ENCODE measurements at regions not wholly inside any gene's neighbourhood (a gene's known extent, or its start where the extent isn't known, plus 50 kb on each side); places are given as distances from the start of the nearest gene placed in this dataset.

DNA sequence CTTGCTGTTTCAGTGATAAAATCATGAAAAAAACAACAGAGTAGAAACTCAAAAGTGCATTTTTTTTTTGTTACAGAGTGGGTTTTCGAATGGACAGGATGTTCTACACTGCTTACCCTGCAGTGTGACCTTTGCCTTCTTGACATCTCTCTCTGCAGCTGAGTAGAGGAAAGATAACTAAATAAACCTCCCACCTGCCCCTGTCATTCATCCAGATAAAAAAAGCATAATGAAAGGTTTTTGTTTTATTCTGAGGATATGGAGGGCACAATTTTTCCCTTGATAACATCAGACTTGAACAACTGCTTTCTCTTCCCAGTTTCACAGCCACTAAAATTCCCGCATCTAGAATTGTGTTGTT, 193.6 kb upstream of the FOXQ1 start:
- H3K4me1 ChIP-seq (ENCODE audit: control insufficient read depth, insufficient read depth, low read length, unreplicated experiment): no peaks in the 10 kb centered on the region
- no peaks in the 10 kb centered on the region for H3K27me3 ChIP-seq (ENCODE audit: insufficient read depth, low read length)
- no peaks in the 10 kb centered on the region for H3K36me3 ChIP-seq (ENCODE audit: insufficient read depth, low read length)
- no peak overlapping the region for H2AFZ ChIP-seq (ENCODE audit: low read length, unreplicated experiment)
- no peak overlapping the region for H3K27ac ChIP-seq (ENCODE audit: low read depth, low read length)
- no peak overlapping the region for H3K4me3 ChIP-seq (ENCODE audit: low read depth, low read length)
- no peaks in the 10 kb centered on the region for H3K79me2 ChIP-seq (ENCODE audit: control insufficient read depth, insufficient read depth, low read length, unreplicated experiment)

DNA sequence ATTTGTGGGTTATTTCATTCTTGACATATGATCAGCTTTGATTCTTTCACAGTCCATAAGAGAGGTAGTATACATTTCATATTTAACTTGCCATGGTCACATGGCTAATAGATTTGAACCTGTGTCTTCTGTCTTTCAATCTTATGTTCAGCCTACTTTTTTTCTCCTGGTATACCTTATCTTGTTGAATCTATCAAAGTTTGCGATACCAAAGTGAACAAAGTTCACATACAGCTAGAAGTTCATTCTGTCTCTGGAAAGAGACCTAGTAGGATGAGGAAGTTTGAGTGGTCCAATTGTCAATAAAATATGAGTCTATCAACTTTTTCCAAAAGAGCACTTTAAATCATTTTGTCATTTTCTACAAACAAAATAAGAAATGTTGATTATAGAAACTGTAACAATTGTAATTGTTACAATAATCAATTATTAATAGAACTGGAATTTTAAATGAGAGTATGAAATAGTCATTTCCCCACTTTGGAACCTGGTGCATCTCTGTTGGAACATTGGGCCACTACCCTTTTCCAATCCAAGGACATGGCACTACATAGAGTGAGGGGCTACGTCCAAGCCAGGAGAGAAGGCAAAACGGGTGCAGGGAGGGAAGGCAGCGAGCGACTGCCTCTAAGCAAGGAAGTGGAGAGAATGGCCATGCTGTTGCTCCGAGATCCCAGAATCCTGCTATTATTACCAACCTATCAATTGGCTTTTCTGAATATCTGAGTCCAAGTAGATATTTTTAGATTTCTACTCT, 194.2 kb upstream of the FOXQ1 start:
- Histone ChIP-seq H3K27ac (ENCODE audit: low read depth, low read length) (no peak overlapping the region), H3K4me1 (ENCODE audit: control insufficient read depth, insufficient read depth, low read length, unreplicated experiment) (no peaks in the 10 kb centered on the region), H3K4me3 (ENCODE audit: low read depth, low read length) (no peak overlapping the region), H2AFZ (ENCODE audit: low read length, unreplicated experiment) (no peak overlapping the region), H3K79me2 (ENCODE audit: control insufficient read depth, insufficient read depth, low read length, unreplicated experiment) (no peaks in the 10 kb centered on the region), H3K36me3 (ENCODE audit: insufficient read depth, low read length) (no peaks in the 10 kb centered on the region), H3K27me3 (ENCODE audit: insufficient read depth, low read length) (no peaks in the 10 kb centered on the region)

DNA sequence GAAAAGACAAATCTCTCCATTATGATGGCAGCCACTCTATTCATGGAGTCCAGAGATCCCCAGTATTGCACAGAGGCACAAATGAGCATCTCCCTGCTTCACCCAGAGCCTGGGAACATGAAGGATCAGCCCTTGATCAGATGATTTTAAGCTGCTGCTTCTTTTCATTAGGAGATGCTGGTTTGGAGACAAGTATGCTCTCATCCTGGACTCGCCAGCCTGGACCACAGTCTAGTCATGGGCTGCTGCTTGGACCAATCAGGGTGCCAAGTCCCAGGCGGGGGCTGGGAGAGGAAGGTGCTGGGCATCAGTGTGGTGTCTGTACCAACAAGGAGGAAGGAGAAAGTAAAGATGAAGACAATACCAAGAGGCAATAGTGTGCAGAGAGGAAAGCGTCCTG, 195.7 kb upstream of the FOXQ1 start:
- no peaks in the 10 kb centered on the region for H3K36me3 ChIP-seq (ENCODE audit: insufficient read depth, low read length)
- no peak overlapping the region for H3K27ac ChIP-seq (ENCODE audit: low read depth, low read length)
- no peak overlapping the region for H2AFZ ChIP-seq (ENCODE audit: low read length, unreplicated experiment)
- no peaks in the 10 kb centered on the region for H3K27me3 ChIP-seq (ENCODE audit: insufficient read depth, low read length)
- H3K79me2 ChIP-seq (ENCODE audit: control insufficient read depth, insufficient read depth, low read length, unreplicated experiment): no peaks in the 10 kb centered on the region
- H3K4me3 ChIP-seq (ENCODE audit: low read depth, low read length): no peak overlapping the region
- H3K4me1 ChIP-seq (ENCODE audit: control insufficient read depth, insufficient read depth, low read length, unreplicated experiment): no peaks in the 10 kb centered on the region

DNA sequence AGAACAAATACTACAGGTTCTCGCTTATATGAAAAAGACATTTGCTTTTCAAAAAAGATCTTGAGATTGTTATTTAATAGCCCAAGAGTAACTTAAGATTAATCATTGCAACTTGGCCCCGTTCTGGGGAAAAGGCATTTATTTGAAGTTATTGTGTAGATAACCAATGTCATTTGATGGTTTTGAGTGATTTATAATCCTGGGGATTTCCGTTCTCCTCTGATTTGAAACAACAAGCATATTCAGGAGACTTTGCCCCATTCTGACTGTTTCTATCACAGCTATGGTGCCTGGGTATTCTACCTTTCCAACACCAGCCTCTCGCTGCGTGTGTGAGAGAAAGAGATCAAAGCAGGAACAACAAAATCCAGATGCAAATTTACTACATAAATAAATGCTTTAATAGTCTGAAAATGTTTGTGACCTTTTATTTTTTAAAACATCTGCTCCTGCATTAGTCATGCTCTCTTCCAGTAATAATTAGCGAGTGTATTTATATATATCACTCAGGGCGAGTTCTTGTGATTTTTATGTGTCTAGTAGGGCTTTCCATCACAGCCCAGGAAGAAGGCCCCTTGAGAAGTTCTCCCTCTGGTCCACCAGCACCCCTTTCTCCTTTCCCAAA, 197.9 kb upstream of the FOXQ1 start:
- Histone ChIP-seq H3K36me3 (ENCODE audit: insufficient read depth, low read length) (no peaks in the 10 kb centered on the region), H3K27me3 (ENCODE audit: insufficient read depth, low read length) (no peaks in the 10 kb centered on the region), H3K27ac (ENCODE audit: low read depth, low read length) (no peak overlapping the region), H3K4me3 (ENCODE audit: low read depth, low read length) (no peak overlapping the region), H3K79me2 (ENCODE audit: control insufficient read depth, insufficient read depth, low read length, unreplicated experiment) (no peaks in the 10 kb centered on the region), H3K4me1 (ENCODE audit: control insufficient read depth, insufficient read depth, low read length, unreplicated experiment) (no peaks in the 10 kb centered on the region), H2AFZ (ENCODE audit: low read length, unreplicated experiment) (no peak overlapping the region)

DNA sequence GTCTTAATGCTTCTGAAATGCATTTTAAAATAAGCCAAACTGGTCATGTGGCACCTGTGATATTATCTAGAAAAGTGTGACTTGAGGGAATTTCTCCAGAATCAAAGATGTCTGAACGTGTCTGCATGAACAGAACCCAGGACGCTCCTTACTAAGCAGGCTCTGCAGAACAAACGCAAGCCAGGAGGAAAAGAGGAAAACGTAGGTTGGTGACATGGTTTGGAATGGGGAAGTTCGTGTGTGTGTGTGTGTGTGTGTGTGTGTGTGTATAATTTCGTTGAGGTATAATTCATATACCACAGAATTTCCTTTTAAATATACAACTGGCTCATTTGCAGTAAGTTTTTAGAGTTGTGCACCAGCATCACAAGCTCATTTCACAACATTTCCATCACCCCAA, 200.5 kb upstream of the FOXQ1 start:
- Histone ChIP-seq H3K4me3 (ENCODE audit: low read depth, low read length) (no peak overlapping the region), H3K27ac (ENCODE audit: low read depth, low read length) (no peak overlapping the region), H3K4me1 (ENCODE audit: control insufficient read depth, insufficient read depth, low read length, unreplicated experiment) (no peaks in the 10 kb centered on the region), H3K36me3 (ENCODE audit: insufficient read depth, low read length) (no peaks in the 10 kb centered on the region), H3K79me2 (ENCODE audit: control insufficient read depth, insufficient read depth, low read length, unreplicated experiment) (no peaks in the 10 kb centered on the region), H3K27me3 (ENCODE audit: insufficient read depth, low read length) (no peaks in the 10 kb centered on the region), H2AFZ (ENCODE audit: low read length, unreplicated experiment) (no peak overlapping the region)

DNA sequence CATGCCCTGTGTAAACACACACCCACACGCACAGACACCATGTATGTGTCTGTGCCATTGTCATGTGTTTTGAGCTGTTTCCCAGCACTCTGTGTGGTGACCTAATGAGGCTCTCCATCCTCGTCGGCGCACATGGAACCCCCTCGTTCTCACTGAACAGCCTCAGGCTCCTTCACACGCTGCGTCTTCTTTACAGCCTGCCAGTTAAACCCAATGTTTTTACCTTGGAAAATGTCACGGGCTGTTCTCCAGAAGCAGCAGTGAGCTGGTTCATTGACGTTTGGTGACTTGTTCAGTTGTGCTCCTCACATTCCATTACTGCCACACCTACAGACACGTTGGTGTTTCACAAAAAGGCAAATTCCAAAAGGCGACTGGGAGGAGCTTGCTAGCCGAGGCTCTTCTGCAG, 201.0 kb upstream of the FOXQ1 start:
- Histone ChIP-seq H3K27me3 (ENCODE audit: insufficient read depth, low read length) (no peaks in the 10 kb centered on the region), H3K4me3 (ENCODE audit: low read depth, low read length) (no peak overlapping the region), H3K36me3 (ENCODE audit: insufficient read depth, low read length) (no peaks in the 10 kb centered on the region), H2AFZ (ENCODE audit: low read length, unreplicated experiment) (no peak overlapping the region), H3K4me1 (ENCODE audit: control insufficient read depth, insufficient read depth, low read length, unreplicated experiment) (no peaks in the 10 kb centered on the region), H3K79me2 (ENCODE audit: control insufficient read depth, insufficient read depth, low read length, unreplicated experiment) (no peaks in the 10 kb centered on the region), H3K27ac (ENCODE audit: low read depth, low read length) (no peak overlapping the region)

DNA sequence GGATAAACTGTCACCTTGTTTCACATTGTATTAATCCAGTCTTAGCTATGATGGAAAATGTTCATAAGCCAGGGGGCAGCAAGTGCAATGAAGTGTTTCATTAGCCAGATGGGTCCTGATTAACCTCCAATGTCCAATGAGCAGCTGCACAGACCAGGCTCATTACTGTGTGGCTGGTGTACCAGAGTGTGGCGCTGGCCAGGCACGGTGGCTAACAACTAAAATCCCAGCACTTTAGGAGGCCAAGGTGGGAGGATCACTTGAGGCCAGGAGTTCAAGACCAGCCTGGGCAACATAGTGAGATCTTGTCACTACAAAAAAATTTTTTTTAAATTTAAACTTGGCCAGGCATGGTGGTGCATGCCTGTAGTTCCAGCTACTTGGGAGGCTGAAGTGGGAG, 201.7 kb upstream of the FOXQ1 start:
- no peaks in the 10 kb centered on the region for H3K79me2 ChIP-seq (ENCODE audit: control insufficient read depth, insufficient read depth, low read length, unreplicated experiment)
- no peaks in the 10 kb centered on the region for H3K4me1 ChIP-seq (ENCODE audit: control insufficient read depth, insufficient read depth, low read length, unreplicated experiment)
- no peak overlapping the region for H3K4me3 ChIP-seq (ENCODE audit: low read depth, low read length)
- no peak overlapping the region for H3K27ac ChIP-seq (ENCODE audit: low read depth, low read length)
- H2AFZ ChIP-seq (ENCODE audit: low read length, unreplicated experiment): no peak overlapping the region
- no peaks in the 10 kb centered on the region for H3K36me3 ChIP-seq (ENCODE audit: insufficient read depth, low read length)
- no peaks in the 10 kb centered on the region for H3K27me3 ChIP-seq (ENCODE audit: insufficient read depth, low read length)

DNA sequence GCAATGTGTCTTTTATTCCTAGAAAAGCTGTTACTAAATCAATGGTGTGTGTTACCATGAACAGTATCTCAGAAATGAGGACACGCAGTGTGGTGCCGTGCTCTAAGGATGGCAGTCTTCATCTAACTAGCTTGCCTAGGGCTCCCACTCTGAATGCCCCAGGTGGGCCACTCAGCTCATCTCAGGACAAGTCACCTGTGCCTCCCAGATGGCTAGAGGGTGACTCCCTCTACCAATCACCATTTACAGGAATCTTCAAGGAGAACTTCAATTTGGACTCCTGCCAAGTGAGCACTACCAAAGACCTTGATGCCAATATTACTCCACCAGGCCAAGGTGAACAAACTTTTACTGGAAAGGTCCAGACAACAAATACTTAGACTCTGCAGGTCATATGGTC, 202.8 kb upstream of the FOXQ1 start:
- H3K27me3 ChIP-seq (ENCODE audit: insufficient read depth, low read length): no peaks in the 10 kb centered on the region

DNA sequence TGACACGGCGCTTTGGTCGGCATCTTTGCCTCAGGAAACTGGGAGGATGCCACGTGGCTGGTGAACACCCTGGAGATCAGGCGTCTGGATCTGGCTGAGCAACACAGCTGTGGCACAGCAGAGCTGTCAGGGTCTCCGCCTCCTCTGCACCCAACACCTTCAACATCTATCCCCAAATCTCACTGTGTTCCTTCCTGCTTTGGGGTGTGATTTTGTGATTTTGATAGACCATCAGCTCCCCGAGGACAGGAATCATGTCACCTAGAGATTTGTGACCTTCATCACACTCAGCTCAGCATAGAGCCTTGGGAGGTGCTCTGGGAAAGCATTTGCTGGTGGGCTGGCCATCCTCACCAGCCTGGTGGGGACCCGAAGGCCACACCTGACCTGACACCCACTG, 203.7 kb upstream of the FOXQ1 start:
- Histone ChIP-seq H3K4me3 (ENCODE audit: low read depth, low read length) (no peak overlapping the region), H3K27me3 (ENCODE audit: insufficient read depth, low read length) (no peaks in the 10 kb centered on the region), H2AFZ (ENCODE audit: low read length, unreplicated experiment) (no peak overlapping the region), H3K79me2 (ENCODE audit: control insufficient read depth, insufficient read depth, low read length, unreplicated experiment) (no peaks in the 10 kb centered on the region), H3K36me3 (ENCODE audit: insufficient read depth, low read length) (no peaks in the 10 kb centered on the region), H3K4me1 (ENCODE audit: control insufficient read depth, insufficient read depth, low read length, unreplicated experiment) (no peaks in the 10 kb centered on the region), H3K27ac (ENCODE audit: low read depth, low read length) (no peak overlapping the region)

More for the DNA sequence above, 202.8 kb upstream of the FOXQ1 start:
- Histone ChIP-seq H3K27ac (ENCODE audit: low read depth, low read length) (no peak overlapping the region), H3K4me1 (ENCODE audit: control insufficient read depth, insufficient read depth, low read length, unreplicated experiment) (no peaks in the 10 kb centered on the region), H3K36me3 (ENCODE audit: insufficient read depth, low read length) (no peaks in the 10 kb centered on the region), H3K79me2 (ENCODE audit: control insufficient read depth, insufficient read depth, low read length, unreplicated experiment) (no peaks in the 10 kb centered on the region), H2AFZ (ENCODE audit: low read length, unreplicated experiment) (no peak overlapping the region), H3K4me3 (ENCODE audit: low read depth, low read length) (no peak overlapping the region)

DNA sequence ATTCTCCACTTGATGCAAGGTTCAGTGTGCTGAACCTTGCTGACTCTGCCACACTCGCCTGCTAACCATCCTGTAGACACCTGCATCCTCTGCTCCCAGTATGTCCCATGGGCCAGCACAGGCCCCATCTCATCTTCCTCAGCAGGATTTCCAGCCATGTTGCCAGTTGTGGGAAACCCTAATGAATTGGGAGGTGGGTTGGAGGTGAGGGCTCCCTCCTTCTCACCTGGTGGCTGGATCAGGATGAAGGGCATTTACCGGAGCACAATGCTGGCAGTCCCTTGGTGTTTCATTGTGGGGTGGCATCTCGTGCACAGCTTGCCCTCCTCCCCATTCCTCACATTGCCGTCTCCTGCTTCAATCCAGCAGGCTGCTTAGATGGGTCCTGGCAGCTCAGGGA, 204.3 kb upstream of the FOXQ1 start:
- Histone ChIP-seq H3K36me3 (ENCODE audit: insufficient read depth, low read length) (no peaks in the 10 kb centered on the region), H3K27ac (ENCODE audit: low read depth, low read length) (no peak overlapping the region), H2AFZ (ENCODE audit: low read length, unreplicated experiment) (no peak overlapping the region), H3K4me3 (ENCODE audit: low read depth, low read length) (no peak overlapping the region), H3K27me3 (ENCODE audit: insufficient read depth, low read length) (no peaks in the 10 kb centered on the region), H3K79me2 (ENCODE audit: control insufficient read depth, insufficient read depth, low read length, unreplicated experiment) (no peaks in the 10 kb centered on the region), H3K4me1 (ENCODE audit: control insufficient read depth, insufficient read depth, low read length, unreplicated experiment) (no peaks in the 10 kb centered on the region)

DNA sequence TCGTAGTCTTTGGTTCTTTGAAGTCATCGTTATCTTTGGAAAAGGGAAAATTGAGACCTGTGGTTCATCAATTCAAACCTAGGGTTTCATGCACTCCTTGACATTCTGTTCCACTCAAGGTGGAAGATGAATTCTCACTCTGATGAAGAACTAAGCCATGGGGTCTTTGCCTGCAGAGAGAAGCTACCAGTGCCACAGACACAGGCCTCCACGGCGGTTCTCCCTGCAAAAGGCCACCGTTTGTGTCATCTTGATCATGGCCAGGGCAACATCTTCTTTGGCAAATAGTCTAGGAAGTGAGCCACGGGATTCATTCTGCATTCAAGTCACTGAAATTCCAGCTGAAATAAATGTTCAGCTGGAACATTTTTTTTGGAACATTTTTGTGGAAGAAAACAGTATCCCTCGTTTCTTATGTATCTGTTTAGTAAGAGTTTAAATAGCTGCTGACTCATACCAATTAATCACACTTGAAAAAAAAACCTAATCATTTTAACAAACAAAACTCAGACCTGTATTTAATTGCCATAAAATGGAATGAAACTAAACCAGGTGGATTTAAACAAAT, 206.0 kb upstream of the FOXQ1 start:
- Histone ChIP-seq H3K4me1 (ENCODE audit: control insufficient read depth, insufficient read depth, low read length, unreplicated experiment) (no peaks in the 10 kb centered on the region), H2AFZ (ENCODE audit: low read length, unreplicated experiment) (no peak overlapping the region), H3K79me2 (ENCODE audit: control insufficient read depth, insufficient read depth, low read length, unreplicated experiment) (no peaks in the 10 kb centered on the region), H3K27ac (ENCODE audit: low read depth, low read length) (no peak overlapping the region), H3K27me3 (ENCODE audit: insufficient read depth, low read length) (no peaks in the 10 kb centered on the region), H3K4me3 (ENCODE audit: low read depth, low read length) (no peak overlapping the region), H3K36me3 (ENCODE audit: insufficient read depth, low read length) (no peaks in the 10 kb centered on the region)
